Body of pancreas (tissue), 4 donors: ENCODE measurements at regions not wholly inside any gene's neighbourhood (a gene's known extent, or its start where the extent isn't known, plus 50 kb on each side); places are given as distances from the start of the nearest gene placed in this dataset.

Source experiments
- ATAC-seq: fragments of 150-250 bp; one replicate; pipeline ENCODE4 v1.9.1; 2016
- DNase-seq, 4 donors: peaks; one replicate each; pipeline ENCODE4 v3.0.0-alpha.2; 2019
- H3K27ac ChIP-seq, 4 donors: fragments of 200-600 bp; sonication (generic); 1 replicate in 3 of 4; 2 replicates in 1 of 4; pipeline versions ENCODE4 v1.5.1 to v1.6.1; 2016 to 2019; ENCODE audit warnings: mild to moderate bottlenecking in 1 of 4, mixed read lengths in 1 of 4, moderate library complexity in 1 of 4
- H3K27me3 ChIP-seq, 2 donors: fragments of 200-600 bp; sonication (generic); one replicate each; pipeline ENCODE4 v1.6.0; 2016; ENCODE audit warnings: mild to moderate bottlenecking in 1 of 2
- H3K36me3 ChIP-seq, 2 donors: fragments of 200-600 bp; sonication (generic); replicated peaks in 1 of 2; 2 replicates each; pipeline ENCODE4 v1.5.1; 2016; ENCODE audit warnings: low read depth in 2 of 2; ENCODE audit not compliant: insufficient read depth in 1 of 2
- H3K4me1 ChIP-seq: fragments of 200-600 bp; sonication (generic); one replicate; pipeline ENCODE4 v1.6.0; 2016
- H3K4me3 ChIP-seq, 2 donors: fragments of 200-600 bp; sonication (generic); 1 replicate in 1 of 2; 2 replicates in 1 of 2; pipeline ENCODE4 v1.5.1; 2016 to 2019
- H3K9me3 ChIP-seq, 3 donors: fragments of 200-600 bp; sonication (generic); 1 replicate in 2 of 3; 2 replicates in 1 of 3; pipeline ENCODE4 v1.5.1; 2016
- POLR2A ChIP-seq, 3 donors: fragments of 450-650 bp; IDR thresholded peaks; one replicate each; pipeline ENCODE4 v1.6.1; 2016; ENCODE audit warnings: antibody characterized with exemption in 3 of 3, mild to moderate bottlenecking in 2 of 3
- WGBS, 2 donors: methylation state at CpG; one replicate each; pipeline ENCODE4 v1.1.5; 2017; 5-methylcytosine and 5-hydroxymethylcytosine counted together
- intact Hi-C: fragments of 100-400 bp; cut with DNase I; formaldehyde crosslinking; loops from one replicate; pipeline ENCODE4 v1.15.1; 2023
- TF ChIP-seq, protein P1 (sequence below), 7 experiments: fragments of 450-650 bp in 4 of 7; fragments of 200-600 bp in 3 of 7; sonication (generic) in 3 of 7; IDR thresholded peaks; one replicate each; pipeline ENCODE4 v1.5.1; 2016 to 2019; ENCODE audit warnings: antibody characterized with exemption in 7 of 7

DNA sequence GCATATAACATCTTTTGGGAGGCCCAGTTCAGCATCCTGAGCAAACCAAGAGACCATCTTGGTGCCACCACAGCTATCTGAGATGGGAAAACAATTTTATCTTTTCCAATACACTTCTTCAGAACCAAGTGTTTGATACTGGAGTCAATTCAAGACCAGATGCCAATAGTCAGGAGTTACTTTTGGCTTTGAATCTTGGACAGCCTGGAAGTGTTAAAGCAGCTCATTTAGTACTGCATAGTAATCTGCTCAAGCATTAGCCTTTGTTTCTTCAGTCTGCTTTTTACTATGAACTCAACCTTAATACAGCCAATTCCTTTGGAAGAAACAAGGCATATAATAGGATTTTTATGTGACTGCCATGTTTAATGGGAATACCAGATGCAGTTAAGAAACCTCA, 81.9 kb upstream of the TSPAN8 start:
- Histone ChIP-seq H3K9me3 (no peaks in the 10 kb centered on the region), H3K27me3 (no peaks in the 10 kb centered on the region), H3K4me3 (no peak overlapping the region), H3K27ac (no peak overlapping the region), H3K36me3 (no peaks in the 10 kb centered on the region), H3K4me1 (no peaks in the 10 kb centered on the region)
- TF ChIP-seq POLR2A (IDR thresholded peaks at IDR 0.05), result no peak
- TF ChIP-seq, protein P1, sequence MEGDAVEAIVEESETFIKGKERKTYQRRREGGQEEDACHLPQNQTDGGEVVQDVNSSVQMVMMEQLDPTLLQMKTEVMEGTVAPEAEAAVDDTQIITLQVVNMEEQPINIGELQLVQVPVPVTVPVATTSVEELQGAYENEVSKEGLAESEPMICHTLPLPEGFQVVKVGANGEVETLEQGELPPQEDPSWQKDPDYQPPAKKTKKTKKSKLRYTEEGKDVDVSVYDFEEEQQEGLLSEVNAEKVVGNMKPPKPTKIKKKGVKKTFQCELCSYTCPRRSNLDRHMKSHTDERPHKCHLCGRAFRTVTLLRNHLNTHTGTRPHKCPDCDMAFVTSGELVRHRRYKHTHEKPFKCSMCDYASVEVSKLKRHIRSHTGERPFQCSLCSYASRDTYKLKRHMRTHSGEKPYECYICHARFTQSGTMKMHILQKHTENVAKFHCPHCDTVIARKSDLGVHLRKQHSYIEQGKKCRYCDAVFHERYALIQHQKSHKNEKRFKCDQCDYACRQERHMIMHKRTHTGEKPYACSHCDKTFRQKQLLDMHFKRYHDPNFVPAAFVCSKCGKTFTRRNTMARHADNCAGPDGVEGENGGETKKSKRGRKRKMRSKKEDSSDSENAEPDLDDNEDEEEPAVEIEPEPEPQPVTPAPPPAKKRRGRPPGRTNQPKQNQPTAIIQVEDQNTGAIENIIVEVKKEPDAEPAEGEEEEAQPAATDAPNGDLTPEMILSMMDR (IDR thresholded peaks at IDR 0.05), result no peak
- DNase-seq, result no peak
- intact Hi-C loops, result no loop called here
- no peak for ATAC-seq

DNA sequence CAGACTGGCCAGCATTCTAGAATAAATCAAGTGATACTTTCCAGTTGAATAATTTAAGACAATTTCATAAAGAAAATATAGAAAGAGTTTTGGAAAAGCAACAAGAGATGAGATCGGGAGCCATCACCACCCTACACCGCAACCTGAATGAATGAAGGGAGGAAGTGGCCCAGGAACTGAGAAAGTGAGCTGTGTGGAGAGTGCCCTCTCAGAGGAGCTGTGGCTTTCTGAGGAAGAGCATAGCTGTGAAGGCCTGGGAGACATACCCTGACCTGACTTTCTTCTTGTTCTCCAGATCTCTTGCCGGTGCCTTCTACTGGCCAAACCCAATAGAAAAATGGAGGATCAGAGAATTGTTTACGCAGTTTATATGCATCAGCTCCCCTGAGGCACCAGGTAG, 79.3 kb upstream of the TSPAN8 start:
- Histone ChIP-seq H3K4me3 (no peak overlapping the region), H3K36me3 (no peaks in the 10 kb centered on the region), H3K27me3 (no peaks in the 10 kb centered on the region), H3K27ac (no peak overlapping the region), H3K4me1 (no peaks in the 10 kb centered on the region), H3K9me3 (no peaks in the 10 kb centered on the region)
- TF ChIP-seq, protein P1 (IDR thresholded peaks at IDR 0.05), result no peak
- TF ChIP-seq POLR2A (IDR thresholded peaks at IDR 0.05), result no peak
- 93 to 95% methylated on average over 4 of the region's 4 CpGs for WGBS, 2 donors
- DNase-seq (no peak), ATAC-seq (no peak)
- intact Hi-C loops, result no loop called here

DNA sequence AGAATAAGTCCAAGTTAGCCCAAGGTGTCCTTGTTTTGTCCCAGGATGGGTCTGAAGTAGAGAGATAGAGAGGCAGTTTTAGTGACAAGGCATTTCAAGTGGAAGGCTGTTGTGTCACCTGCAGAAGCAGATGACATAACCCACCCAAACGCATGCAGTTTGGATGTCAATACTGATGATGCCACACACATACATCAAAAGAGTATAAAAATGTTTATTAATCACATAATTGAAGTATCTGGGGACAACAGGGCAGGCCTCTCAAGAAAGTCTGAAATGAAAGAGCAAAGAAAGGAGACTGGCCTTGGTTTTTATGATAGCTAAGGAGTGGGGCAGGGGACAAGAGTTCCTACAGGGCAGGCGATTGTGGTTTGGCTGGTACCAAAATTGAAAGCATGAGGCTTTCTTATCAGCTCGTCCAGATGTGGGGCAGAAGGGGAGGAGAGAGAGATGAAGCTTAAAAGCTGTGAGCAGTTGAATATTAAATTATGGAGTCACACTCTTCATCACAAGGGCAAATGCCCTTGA, 78.4 kb upstream of the TSPAN8 start:
- intact Hi-C loops, result no loop called here
- Histone ChIP-seq H3K27ac (no peak overlapping the region), H3K4me3 (no peak overlapping the region), H3K36me3 (no peaks in the 10 kb centered on the region), H3K9me3 (no peaks in the 10 kb centered on the region), H3K4me1 (no peaks in the 10 kb centered on the region), H3K27me3 (no peaks in the 10 kb centered on the region)
- TF ChIP-seq, protein P1 (IDR thresholded peaks at IDR 0.05), result no peak
- 58 to 65% methylated on average over 3 of the region's 3 CpGs for WGBS, 2 donors
- no peak for DNase-seq
- ATAC-seq, result no peak

DNA sequence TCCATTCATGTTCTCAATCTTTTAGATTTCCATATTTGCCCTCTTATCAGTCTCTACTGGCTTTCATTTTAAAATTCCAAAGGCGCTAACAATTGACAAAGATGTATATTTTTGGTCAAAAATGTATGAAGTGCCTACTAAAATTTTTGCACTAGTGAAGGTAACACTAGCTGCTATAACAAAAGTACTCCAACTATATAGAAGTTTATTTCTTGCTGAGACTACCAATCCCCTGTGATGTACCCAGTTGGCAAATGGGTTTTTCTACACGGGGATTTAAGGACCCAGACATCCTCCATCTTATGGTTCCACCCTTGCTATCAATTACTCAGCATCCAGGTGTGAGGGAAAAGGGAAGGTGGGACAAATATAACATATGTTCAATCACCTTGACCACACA, 75.3 kb upstream of the TSPAN8 start:
- Histone ChIP-seq H3K4me1 (no peaks in the 10 kb centered on the region), H3K27ac (no peak overlapping the region), H3K36me3 (no peaks in the 10 kb centered on the region), H3K9me3 (no peaks in the 10 kb centered on the region), H3K27me3 (no peaks in the 10 kb centered on the region), H3K4me3 (no peak overlapping the region)
- DNase-seq, result no peak
- intact Hi-C loops, result no loop called here
- WGBS, 2 donors, result 70 to 74% methylated on average over 2 of the region's 2 CpGs
- TF ChIP-seq, protein P1 (IDR thresholded peaks at IDR 0.05), result no peak
- TF ChIP-seq POLR2A (IDR thresholded peaks at IDR 0.05), result no peak
- ATAC-seq, result no peak

DNA sequence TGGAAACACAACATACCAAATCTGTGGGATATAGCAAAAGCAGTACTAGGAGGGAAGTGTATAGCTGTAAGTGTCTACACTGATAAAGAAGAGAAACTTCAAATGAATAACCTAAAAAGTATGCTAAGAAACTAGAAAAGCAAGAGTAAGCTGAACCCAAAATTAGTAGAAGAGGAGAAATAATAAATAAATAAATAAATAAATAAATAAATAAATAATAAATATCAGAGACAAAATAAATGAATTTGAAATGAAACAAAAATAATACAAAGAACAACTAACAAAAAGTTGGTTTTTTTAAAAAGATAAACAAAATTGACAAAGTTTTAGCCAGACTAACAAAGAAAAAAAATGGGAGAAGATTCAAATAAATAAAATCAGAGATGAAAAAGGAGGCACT, 72.7 kb upstream of the TSPAN8 start:
- Histone ChIP-seq H3K9me3 (no peaks in the 10 kb centered on the region), H3K36me3 (no peaks in the 10 kb centered on the region), H3K4me1 (no peaks in the 10 kb centered on the region), H3K4me3 (no peak overlapping the region), H3K27ac (no peak overlapping the region), H3K27me3 (no peaks in the 10 kb centered on the region)
- DNase-seq (no peak), ATAC-seq (no peak)
- TF ChIP-seq, protein P1 (IDR thresholded peaks at IDR 0.05), result no peak
- TF ChIP-seq POLR2A (IDR thresholded peaks at IDR 0.05), result no peak
- intact Hi-C loops, result no loop called here
